Mammary epithelial cell (primary cell): ENCODE measurements at regions not wholly inside any gene's neighbourhood (a gene's known extent, or its start where the extent isn't known, plus 50 kb on each side); places are given as distances from the start of the nearest gene placed in this dataset.

Experiments
- EZH2 ChIP-seq: IDR thresholded peaks from 2 replicates; pipeline ENCODE4 v1.6.1; 2012; ENCODE audit warnings: low read length, inconsistent platforms, borderline replicate concordance
- TF ChIP-seq, protein P1 (sequence below), 2 donors: IDR thresholded peaks in 1 of 2; conservative IDR thresholded peaks in 1 of 2; 2 replicates each; pipeline ENCODE4 v1.5.1; 2011 to 2012; ENCODE audit warnings: inconsistent platforms in 2 of 2, low read length in 2 of 2, mild to moderate bottlenecking in 2 of 2, control low read depth in 1 of 2, low read depth in 1 of 2; ENCODE audit not compliant: insufficient read depth in 1 of 2; ENCODE audit errors: extremely low read depth in 1 of 2

DNA sequence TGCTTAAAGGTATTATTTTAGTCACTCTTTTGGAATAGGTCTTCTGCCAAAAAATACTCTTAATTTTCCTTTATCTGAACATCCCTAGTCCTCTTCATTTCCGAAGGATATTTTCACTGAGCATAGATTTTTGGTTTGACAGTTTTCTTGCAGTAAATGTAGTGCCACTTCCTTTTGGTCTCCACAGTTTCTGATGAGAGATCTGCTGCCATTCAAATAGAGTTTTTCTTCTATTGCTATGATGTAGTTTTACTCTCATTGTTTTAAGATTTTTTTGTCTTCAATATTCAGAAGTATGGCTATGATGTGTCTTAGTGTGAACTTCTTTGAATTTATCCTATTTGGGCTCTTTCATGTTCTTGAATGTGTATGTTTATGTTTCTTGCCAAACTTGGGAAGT lies 281.1 kb upstream of the SORL1-AS1 start:
- TF ChIP-seq, protein P1, sequence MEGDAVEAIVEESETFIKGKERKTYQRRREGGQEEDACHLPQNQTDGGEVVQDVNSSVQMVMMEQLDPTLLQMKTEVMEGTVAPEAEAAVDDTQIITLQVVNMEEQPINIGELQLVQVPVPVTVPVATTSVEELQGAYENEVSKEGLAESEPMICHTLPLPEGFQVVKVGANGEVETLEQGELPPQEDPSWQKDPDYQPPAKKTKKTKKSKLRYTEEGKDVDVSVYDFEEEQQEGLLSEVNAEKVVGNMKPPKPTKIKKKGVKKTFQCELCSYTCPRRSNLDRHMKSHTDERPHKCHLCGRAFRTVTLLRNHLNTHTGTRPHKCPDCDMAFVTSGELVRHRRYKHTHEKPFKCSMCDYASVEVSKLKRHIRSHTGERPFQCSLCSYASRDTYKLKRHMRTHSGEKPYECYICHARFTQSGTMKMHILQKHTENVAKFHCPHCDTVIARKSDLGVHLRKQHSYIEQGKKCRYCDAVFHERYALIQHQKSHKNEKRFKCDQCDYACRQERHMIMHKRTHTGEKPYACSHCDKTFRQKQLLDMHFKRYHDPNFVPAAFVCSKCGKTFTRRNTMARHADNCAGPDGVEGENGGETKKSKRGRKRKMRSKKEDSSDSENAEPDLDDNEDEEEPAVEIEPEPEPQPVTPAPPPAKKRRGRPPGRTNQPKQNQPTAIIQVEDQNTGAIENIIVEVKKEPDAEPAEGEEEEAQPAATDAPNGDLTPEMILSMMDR (conservative IDR thresholded peaks at IDR 0.05 in 1 of 2, IDR thresholded peaks at IDR 0.05 in 1 of 2; ENCODE audit: extremely low read depth in 1 of 2, insufficient read depth in 1 of 2, low read depth in 1 of 2, low read length in 2 of 2): no peak
- no peak for TF ChIP-seq EZH2
